ENCODE measurements at regions not wholly inside any gene's neighbourhood (a gene's known extent, or its start where the extent isn't known, plus 50 kb on each side); places are given as distances from the start of the nearest gene placed in this dataset.

DNA sequence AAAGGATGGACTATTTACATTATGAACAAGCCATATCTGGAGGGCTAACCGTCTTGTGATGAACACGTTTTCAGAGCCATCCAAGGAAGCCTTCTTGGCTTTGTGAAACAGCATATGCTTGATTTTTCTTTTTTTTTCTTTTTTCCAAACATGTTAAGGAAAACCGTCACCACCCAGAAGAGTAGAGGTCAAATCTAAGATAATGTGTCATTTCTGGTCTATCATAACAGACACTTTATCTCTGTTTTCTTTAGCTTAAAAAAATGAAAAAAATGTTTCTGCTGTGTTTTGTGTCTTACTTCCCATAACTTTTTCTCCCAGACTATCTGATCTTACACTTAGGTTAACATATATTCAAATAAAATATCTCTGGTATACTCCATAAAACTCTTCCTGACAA is 76.1 kb upstream of the DGKB start:
- TF ChIP-seq ZNF8 (CRISPR knock-in tag; IDR thresholded peaks at IDR 0.05) = no peak
- no peak for TF ChIP-seq ISL1 (CRISPR knock-in tag; IDR thresholded peaks at IDR 0.05)
- TF ChIP-seq ZFP30 (CRISPR knock-in tag; IDR thresholded peaks at IDR 0.05) = no peak
- TF ChIP-seq, protein P1, sequence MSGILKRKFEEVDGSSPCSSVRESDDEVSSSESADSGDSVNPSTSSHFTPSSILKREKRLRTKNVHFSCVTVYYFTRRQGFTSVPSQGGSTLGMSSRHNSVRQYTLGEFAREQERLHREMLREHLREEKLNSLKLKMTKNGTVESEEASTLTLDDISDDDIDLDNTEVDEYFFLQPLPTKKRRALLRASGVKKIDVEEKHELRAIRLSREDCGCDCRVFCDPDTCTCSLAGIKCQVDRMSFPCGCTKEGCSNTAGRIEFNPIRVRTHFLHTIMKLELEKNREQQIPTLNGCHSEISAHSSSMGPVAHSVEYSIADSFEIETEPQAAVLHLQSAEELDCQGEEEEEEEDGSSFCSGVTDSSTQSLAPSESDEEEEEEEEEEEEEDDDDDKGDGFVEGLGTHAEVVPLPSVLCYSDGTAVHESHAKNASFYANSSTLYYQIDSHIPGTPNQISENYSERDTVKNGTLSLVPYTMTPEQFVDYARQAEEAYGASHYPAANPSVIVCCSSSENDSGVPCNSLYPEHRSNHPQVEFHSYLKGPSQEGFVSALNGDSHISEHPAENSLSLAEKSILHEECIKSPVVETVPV (CRISPR knock-in tag; IDR thresholded peaks at IDR 0.05) = no peak
- no peak for TF ChIP-seq SNAI2 (CRISPR knock-in tag; IDR thresholded peaks at IDR 0.05)
- TF ChIP-seq ARNTL (CRISPR knock-in tag; IDR thresholded peaks at IDR 0.05; ENCODE audit: borderline replicate concordance, low read depth) = no peak
- TF ChIP-seq, protein P2, sequence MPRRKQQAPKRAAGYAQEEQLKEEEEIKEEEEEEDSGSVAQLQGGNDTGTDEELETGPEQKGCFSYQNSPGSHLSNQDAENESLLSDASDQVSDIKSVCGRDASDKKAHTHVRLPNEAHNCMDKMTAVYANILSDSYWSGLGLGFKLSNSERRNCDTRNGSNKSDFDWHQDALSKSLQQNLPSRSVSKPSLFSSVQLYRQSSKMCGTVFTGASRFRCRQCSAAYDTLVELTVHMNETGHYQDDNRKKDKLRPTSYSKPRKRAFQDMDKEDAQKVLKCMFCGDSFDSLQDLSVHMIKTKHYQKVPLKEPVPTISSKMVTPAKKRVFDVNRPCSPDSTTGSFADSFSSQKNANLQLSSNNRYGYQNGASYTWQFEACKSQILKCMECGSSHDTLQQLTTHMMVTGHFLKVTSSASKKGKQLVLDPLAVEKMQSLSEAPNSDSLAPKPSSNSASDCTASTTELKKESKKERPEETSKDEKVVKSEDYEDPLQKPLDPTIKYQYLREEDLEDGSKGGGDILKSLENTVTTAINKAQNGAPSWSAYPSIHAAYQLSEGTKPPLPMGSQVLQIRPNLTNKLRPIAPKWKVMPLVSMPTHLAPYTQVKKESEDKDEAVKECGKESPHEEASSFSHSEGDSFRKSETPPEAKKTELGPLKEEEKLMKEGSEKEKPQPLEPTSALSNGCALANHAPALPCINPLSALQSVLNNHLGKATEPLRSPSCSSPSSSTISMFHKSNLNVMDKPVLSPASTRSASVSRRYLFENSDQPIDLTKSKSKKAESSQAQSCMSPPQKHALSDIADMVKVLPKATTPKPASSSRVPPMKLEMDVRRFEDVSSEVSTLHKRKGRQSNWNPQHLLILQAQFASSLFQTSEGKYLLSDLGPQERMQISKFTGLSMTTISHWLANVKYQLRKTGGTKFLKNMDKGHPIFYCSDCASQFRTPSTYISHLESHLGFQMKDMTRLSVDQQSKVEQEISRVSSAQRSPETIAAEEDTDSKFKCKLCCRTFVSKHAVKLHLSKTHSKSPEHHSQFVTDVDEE (CRISPR knock-in tag; IDR thresholded peaks at IDR 0.05) = no peak
- no peak for TF ChIP-seq GLIS3 (CRISPR knock-in tag; IDR thresholded peaks at IDR 0.05)
- TF ChIP-seq, protein P3, sequence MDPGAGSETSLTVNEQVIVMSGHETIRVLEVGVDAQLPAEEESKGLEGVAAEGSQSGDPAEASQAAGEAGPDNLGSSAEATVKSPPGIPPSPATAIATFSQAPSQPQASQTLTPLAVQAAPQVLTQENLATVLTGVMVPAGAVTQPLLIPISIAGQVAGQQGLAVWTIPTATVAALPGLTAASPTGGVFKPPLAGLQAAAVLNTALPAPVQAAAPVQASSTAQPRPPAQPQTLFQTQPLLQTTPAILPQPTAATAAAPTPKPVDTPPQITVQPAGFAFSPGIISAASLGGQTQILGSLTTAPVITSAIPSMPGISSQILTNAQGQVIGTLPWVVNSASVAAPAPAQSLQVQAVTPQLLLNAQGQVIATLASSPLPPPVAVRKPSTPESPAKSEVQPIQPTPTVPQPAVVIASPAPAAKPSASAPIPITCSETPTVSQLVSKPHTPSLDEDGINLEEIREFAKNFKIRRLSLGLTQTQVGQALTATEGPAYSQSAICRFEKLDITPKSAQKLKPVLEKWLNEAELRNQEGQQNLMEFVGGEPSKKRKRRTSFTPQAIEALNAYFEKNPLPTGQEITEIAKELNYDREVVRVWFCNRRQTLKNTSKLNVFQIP (CRISPR knock-in tag; IDR thresholded peaks at IDR 0.05; ENCODE audit: borderline replicate concordance, low read depth) = no peak
- TF ChIP-seq, protein P4, sequence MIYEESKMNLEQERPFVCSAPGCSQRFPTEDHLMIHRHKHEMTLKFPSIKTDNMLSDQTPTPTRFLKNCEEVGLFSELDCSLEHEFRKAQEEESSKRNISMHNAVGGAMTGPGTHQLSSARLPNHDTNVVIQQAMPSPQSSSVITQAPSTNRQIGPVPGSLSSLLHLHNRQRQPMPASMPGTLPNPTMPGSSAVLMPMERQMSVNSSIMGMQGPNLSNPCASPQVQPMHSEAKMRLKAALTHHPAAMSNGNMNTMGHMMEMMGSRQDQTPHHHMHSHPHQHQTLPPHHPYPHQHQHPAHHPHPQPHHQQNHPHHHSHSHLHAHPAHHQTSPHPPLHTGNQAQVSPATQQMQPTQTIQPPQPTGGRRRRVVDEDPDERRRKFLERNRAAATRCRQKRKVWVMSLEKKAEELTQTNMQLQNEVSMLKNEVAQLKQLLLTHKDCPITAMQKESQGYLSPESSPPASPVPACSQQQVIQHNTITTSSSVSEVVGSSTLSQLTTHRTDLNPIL (CRISPR knock-in tag; IDR thresholded peaks at IDR 0.05; ENCODE audit: low read depth) = no peak

All from SK-N-SH treated with all-trans-retinoic acid at 6 μM for 48 hours (cell line).